CD4-positive, CD25-positive, alpha-beta regulatory T cell (primary cell): ENCODE measurements at regions not wholly inside any gene's neighbourhood (a gene's known extent, or its start where the extent isn't known, plus 50 kb on each side); places are given as distances from the start of the nearest gene placed in this dataset.

Experiments
- ATAC-seq, 2 donors: fragments of 150-1000 bp; cut with Tn5 transposase; one replicate each; pipeline ENCODE4 v1.10.0; 2021; ENCODE audit warnings: low read depth in 2 of 2, moderate number of reproducible peaks in 2 of 2, moderate library complexity in 1 of 2
- DNase-seq, 3 donors: peaks; one replicate each; pipeline versions ENCODE4 v3.0.0 to v3.0.0-alpha.2; 2012 to 2022; ENCODE audit warnings: mixed read lengths in 1 of 3
- H3K27ac ChIP-seq: one replicate; pipeline ENCODE4 v1.7.0; 2013; ENCODE audit warnings: mild to moderate bottlenecking, low read length; ENCODE audit not compliant: insufficient read depth, poor library complexity, severe bottlenecking
- H3K27me3 ChIP-seq: one replicate; pipeline ENCODE4 v1.7.0; 2013; ENCODE audit warnings: low read length; ENCODE audit not compliant: control insufficient read depth, insufficient read depth
- H3K36me3 ChIP-seq: one replicate; pipeline ENCODE4 v1.7.0; 2013; ENCODE audit warnings: mild to moderate bottlenecking, low read length, moderate library complexity; ENCODE audit not compliant: control insufficient read depth, insufficient read depth
- H3K4me1 ChIP-seq: 2 replicates; pipeline ENCODE4 v1.7.0; 2013; ENCODE audit warnings: mild to moderate bottlenecking, low read length; ENCODE audit not compliant: insufficient read depth, control insufficient read depth, poor library complexity, severe bottlenecking
- H3K4me3 ChIP-seq: one replicate; pipeline ENCODE4 v1.7.0; 2013; ENCODE audit warnings: low read depth, mild to moderate bottlenecking, low read length, moderate library complexity
- H3K9me3 ChIP-seq, 2 experiments: 1 replicate in 1 of 2; 2 replicates in 1 of 2; pipeline ENCODE4 v1.7.0; 2013; ENCODE audit warnings: low read length in 2 of 2, mild to moderate bottlenecking in 1 of 2, moderate library complexity in 1 of 2; ENCODE audit not compliant: control insufficient read depth in 2 of 2
- H3K27ac Mint-ChIP-seq, 3 donors: one replicate each; pipeline ENCODE4 v1.8.0; 2020 to 2022; ENCODE audit warnings: mild to moderate bottlenecking in 3 of 3, mixed read lengths in 3 of 3, moderate library complexity in 2 of 3
- H3K27me3 Mint-ChIP-seq: one replicate; pipeline ENCODE4 v1.8.0; 2022; ENCODE audit warnings: mild to moderate bottlenecking, mixed read lengths
- H3K36me3 Mint-ChIP-seq: one replicate; pipeline ENCODE4 v1.8.0; 2020; ENCODE audit warnings: mixed read lengths
- H3K4me1 Mint-ChIP-seq, 4 donors: one replicate each; pipeline ENCODE4 v1.8.0; 2020 to 2022; ENCODE audit warnings: mixed read lengths in 4 of 4, mild to moderate bottlenecking in 1 of 4
- H3K4me3 Mint-ChIP-seq, 4 donors: one replicate each; pipeline ENCODE4 v1.8.0; 2020 to 2022; ENCODE audit warnings: mild to moderate bottlenecking in 4 of 4, mixed read lengths in 4 of 4, moderate library complexity in 3 of 4
- H3K9me3 Mint-ChIP-seq, 7 donors: one replicate each; pipeline ENCODE4 v1.8.0; 2020 to 2022; ENCODE audit warnings: mixed read lengths in 7 of 7, mild to moderate bottlenecking in 3 of 7, moderate library complexity in 2 of 7

- ATAC-seq (no peak), DNase-seq (no peak)
- Mint-ChIP-seq H3K27me3 (no peaks in the 10 kb centered on the region), H3K36me3 (no peaks in the 10 kb centered on the region), H3K27ac (no peak overlapping the region), H3K9me3 (peaks cover 0 to 15% (median 0%) of the 10 kb centered on the region in 7 donors), H3K4me1 (no peaks in the 10 kb centered on the region), H3K4me3 (no peak overlapping the region)
- no peak overlapping the region for H3K27ac ChIP-seq
- no peaks in the 10 kb centered on the region for H3K27me3 ChIP-seq
- no peaks in the 10 kb centered on the region for H3K4me1 ChIP-seq
- H3K36me3 ChIP-seq, result no peaks in the 10 kb centered on the region
- H3K4me3 ChIP-seq, result no peak overlapping the region
- no peaks in the 10 kb centered on the region for H3K9me3 ChIP-seq
Measured at GRCh38 chr3:117710501-117710900, 1000.9 kb downstream of the TUSC7 start.

- Mint-ChIP-seq H3K27me3 (no peaks in the 10 kb centered on the region), H3K36me3 (no peaks in the 10 kb centered on the region), H3K4me3 (no peak overlapping the region), H3K27ac (no peak overlapping the region), H3K4me1 (no peaks in the 10 kb centered on the region), H3K9me3 (peaks cover 0 to 15% (median 3%) of the 10 kb centered on the region in 7 donors)
- Histone ChIP-seq H3K36me3 (no peaks in the 10 kb centered on the region), H3K27ac (no peak overlapping the region), H3K27me3 (no peaks in the 10 kb centered on the region), H3K9me3 (no peaks in the 10 kb centered on the region), H3K4me1 (no peaks in the 10 kb centered on the region), H3K4me3 (no peak overlapping the region)
- ATAC-seq (no peak), DNase-seq (peak in 1 of 3 donors; percentile 2)
Measured at GRCh38 chr3:117719316-117719926, 1009.8 kb downstream of the TUSC7 start.

GRCh38 chr3:117721866-117722265 lies 1012.3 kb downstream of the TUSC7 start:
- H3K4me1 Mint-ChIP-seq, result no peaks in the 10 kb centered on the region
- Histone ChIP-seq H3K9me3 (no peaks in the 10 kb centered on the region), H3K27me3 (no peaks in the 10 kb centered on the region), H3K36me3 (no peaks in the 10 kb centered on the region), H3K27ac (no peak overlapping the region), H3K4me3 (no peak overlapping the region), H3K4me1 (no peaks in the 10 kb centered on the region)
- no peaks in the 10 kb centered on the region for H3K36me3 Mint-ChIP-seq
- no peak overlapping the region for H3K27ac Mint-ChIP-seq
- ATAC-seq (no peak), DNase-seq (no peak)
- H3K4me3 Mint-ChIP-seq, result no peak overlapping the region
- no peaks in the 10 kb centered on the region for H3K27me3 Mint-ChIP-seq
- H3K9me3 Mint-ChIP-seq, result peaks cover 0 to 6% (median 3%) of the 10 kb centered on the region in 7 donors

GRCh38 chr3:117722856-117723255 lies 1013.3 kb downstream of the TUSC7 start:
- Histone ChIP-seq H3K9me3 (no peaks in the 10 kb centered on the region), H3K27me3 (no peaks in the 10 kb centered on the region), H3K36me3 (no peaks in the 10 kb centered on the region), H3K4me3 (no peak overlapping the region), H3K27ac (no peak overlapping the region), H3K4me1 (no peaks in the 10 kb centered on the region)
- Mint-ChIP-seq H3K27me3 (no peaks in the 10 kb centered on the region), H3K4me1 (no peaks in the 10 kb centered on the region), H3K9me3 (peaks cover 0 to 4% (median 3%) of the 10 kb centered on the region in 7 donors), H3K4me3 (no peak overlapping the region), H3K27ac (no peak overlapping the region), H3K36me3 (no peaks in the 10 kb centered on the region)
- ATAC-seq, result no peak
- no peak for DNase-seq

- H3K36me3 ChIP-seq, result no peaks in the 10 kb centered on the region
- H3K27me3 ChIP-seq, result no peaks in the 10 kb centered on the region
- peaks cover 0 to 4% (median 2%) of the 10 kb centered on the region in 7 donors for H3K9me3 Mint-ChIP-seq
- no peaks in the 10 kb centered on the region for H3K9me3 ChIP-seq
- DNase-seq, result no peak
- no peak overlapping the region for H3K4me3 Mint-ChIP-seq
- H3K4me1 Mint-ChIP-seq, result no peaks in the 10 kb centered on the region
- H3K27me3 Mint-ChIP-seq, result no peaks in the 10 kb centered on the region
- no peak overlapping the region for H3K4me3 ChIP-seq
- H3K4me1 ChIP-seq, result no peaks in the 10 kb centered on the region
- no peaks in the 10 kb centered on the region for H3K36me3 Mint-ChIP-seq
- no peak overlapping the region for H3K27ac ChIP-seq
- H3K27ac Mint-ChIP-seq, result no peak overlapping the region
- no peak for ATAC-seq
Measured at GRCh38 chr3:117723825-117724224, 1014.2 kb downstream of the TUSC7 start.

- H3K4me1 ChIP-seq, result no peaks in the 10 kb centered on the region
- H3K36me3 Mint-ChIP-seq, result no peaks in the 10 kb centered on the region
- H3K4me1 Mint-ChIP-seq, result no peaks in the 10 kb centered on the region
- DNase-seq (no peak), ATAC-seq (no peak)
- H3K36me3 ChIP-seq, result no peaks in the 10 kb centered on the region
- no peak overlapping the region for H3K4me3 ChIP-seq
- peaks cover 0 to 7% (median 4%) of the 10 kb centered on the region in 7 donors for H3K9me3 Mint-ChIP-seq
- no peak overlapping the region for H3K4me3 Mint-ChIP-seq
- no peak overlapping the region for H3K27ac Mint-ChIP-seq
- H3K27ac ChIP-seq, result no peak overlapping the region
- H3K27me3 ChIP-seq, result no peaks in the 10 kb centered on the region
- no peaks in the 10 kb centered on the region for H3K9me3 ChIP-seq
- H3K27me3 Mint-ChIP-seq, result no peaks in the 10 kb centered on the region
Measured at GRCh38 chr3:117725314-117725713, 1015.7 kb downstream of the TUSC7 start.

GRCh38 chr3:117726776-117727175 lies 1017.2 kb downstream of the TUSC7 start:
- ATAC-seq, result no peak
- Histone ChIP-seq H3K4me3 (no peak overlapping the region), H3K36me3 (no peaks in the 10 kb centered on the region), H3K4me1 (no peaks in the 10 kb centered on the region), H3K27ac (no peak overlapping the region), H3K27me3 (no peaks in the 10 kb centered on the region), H3K9me3 (no peaks in the 10 kb centered on the region)
- no peak for DNase-seq
- Mint-ChIP-seq H3K27me3 (no peaks in the 10 kb centered on the region), H3K27ac (no peak overlapping the region), H3K9me3 (peaks cover 0 to 7% (median 4%) of the 10 kb centered on the region in 7 donors), H3K36me3 (no peaks in the 10 kb centered on the region), H3K4me3 (no peak overlapping the region), H3K4me1 (no peaks in the 10 kb centered on the region)

GRCh38 chr3:117728226-117728625 lies 1018.6 kb downstream of the TUSC7 start:
- Mint-ChIP-seq H3K27ac (no peak overlapping the region), H3K36me3 (no peaks in the 10 kb centered on the region), H3K9me3 (peaks cover 0 to 7% (median 4%) of the 10 kb centered on the region in 7 donors), H3K4me1 (no peaks in the 10 kb centered on the region), H3K4me3 (no peak overlapping the region), H3K27me3 (no peaks in the 10 kb centered on the region)
- no peak for ATAC-seq
- Histone ChIP-seq H3K36me3 (no peaks in the 10 kb centered on the region), H3K4me1 (no peaks in the 10 kb centered on the region), H3K27ac (no peak overlapping the region), H3K27me3 (no peaks in the 10 kb centered on the region), H3K9me3 (no peaks in the 10 kb centered on the region), H3K4me3 (no peak overlapping the region)
- no peak for DNase-seq
